DMS 273 treated with DMSO at 0.1 percent for 48 hours (cell line): ENCODE measurements at regions not wholly inside any gene's neighbourhood (a gene's known extent, or its start where the extent isn't known, plus 50 kb on each side); places are given as distances from the start of the nearest gene placed in this dataset.
"Not testable (repeated sequence)": the region's sequence is repeated elsewhere in the genome, so short reads cannot be mapped to it uniquely, and the experiment has no call there.

Experiments used
- DNase-seq: peaks from one replicate; lab custom pipeline; 2025; lab: John Stamatoyannopoulos, UW

- no peak for DNase-seq
These were observed 233.6 kb upstream of the SEMA3E start for GRCh38 chr7:83882551-83882950.

GRCh38 chr7:83879063-83879462 is 230.1 kb upstream of the SEMA3E start:
- DNase-seq, result no peak

- no peak for DNase-seq
These were observed 229.7 kb upstream of the SEMA3E start for GRCh38 chr7:83878614-83879013.

- no peak for DNase-seq
These were observed 227.7 kb upstream of the SEMA3E start for GRCh38 chr7:83876593-83876992.

GRCh38 chr7:83873459-83873858 is 224.5 kb upstream of the SEMA3E start:
- DNase-seq, result no peak

DNA sequence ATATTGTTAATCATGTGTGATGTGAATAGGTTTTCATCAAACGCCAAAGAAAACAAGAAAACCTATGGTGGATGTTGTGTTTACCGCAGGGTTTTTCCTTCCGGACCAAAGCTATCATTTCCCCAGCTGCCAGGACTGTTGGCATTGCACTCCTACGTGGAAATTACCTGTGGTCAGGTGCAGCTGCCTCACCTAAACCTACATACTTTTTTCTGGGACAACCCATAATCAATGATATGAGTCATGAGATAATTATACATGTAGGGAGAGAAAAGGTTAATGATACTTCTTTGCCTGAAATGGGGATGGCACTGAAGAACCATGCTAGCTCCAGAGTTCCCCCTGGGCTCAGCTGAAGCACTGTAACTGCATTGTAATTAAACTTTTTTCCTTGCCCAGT is 223.6 kb upstream of the SEMA3E start:
- DNase-seq, result no peak

DNA sequence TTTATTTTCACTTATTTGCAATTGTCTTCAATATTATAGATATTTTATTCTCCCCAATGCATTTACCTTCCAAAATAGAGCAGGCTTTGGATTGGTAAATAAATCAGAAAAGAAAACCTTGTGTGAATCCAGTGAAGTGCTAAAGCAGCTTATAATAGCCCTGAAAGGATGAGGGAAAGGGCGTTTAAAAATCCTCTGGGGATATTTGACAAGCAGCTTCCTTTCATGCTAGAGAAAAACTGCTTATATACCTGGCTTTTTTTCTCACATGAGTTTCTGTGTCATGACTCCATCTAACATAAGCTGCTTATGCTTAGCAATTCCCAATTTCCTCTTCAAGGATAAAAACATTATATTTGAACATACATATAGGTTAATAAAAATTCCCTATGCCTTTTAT is 221.6 kb upstream of the SEMA3E start:
- DNase-seq, result no peak

- no peak for DNase-seq
These were observed 217.6 kb upstream of the SEMA3E start for GRCh38 chr7:83866582-83866981.

- no peak for DNase-seq
These were observed 215.6 kb upstream of the SEMA3E start for GRCh38 chr7:83864551-83864950.

GRCh38 chr7:83863906-83864305 is 215.0 kb upstream of the SEMA3E start:
- no peak for DNase-seq

- no peak for DNase-seq
These were observed 212.9 kb upstream of the SEMA3E start for GRCh38 chr7:83861876-83862275.

- no peak for DNase-seq
These were observed 210.9 kb upstream of the SEMA3E start for GRCh38 chr7:83859827-83860226.

DNA sequence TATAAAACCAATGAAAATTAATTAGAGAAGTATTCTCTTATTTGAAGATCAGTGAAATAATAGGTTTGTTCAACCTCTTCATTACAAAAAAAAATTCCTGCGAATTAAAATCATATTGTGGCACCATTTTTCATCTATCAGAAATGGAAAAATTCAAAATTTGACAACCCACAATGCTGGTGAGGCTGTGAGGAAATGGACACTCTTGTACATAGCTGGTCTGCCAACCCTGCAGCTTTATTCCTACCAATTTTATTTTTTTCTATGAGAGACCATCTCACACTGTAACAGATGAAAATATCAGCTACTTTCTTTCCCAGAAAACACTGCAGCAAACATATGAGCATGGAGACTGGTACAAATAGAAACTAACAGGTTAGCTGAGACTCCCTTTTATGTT is 208.8 kb upstream of the SEMA3E start:
- no peak for DNase-seq

DNA sequence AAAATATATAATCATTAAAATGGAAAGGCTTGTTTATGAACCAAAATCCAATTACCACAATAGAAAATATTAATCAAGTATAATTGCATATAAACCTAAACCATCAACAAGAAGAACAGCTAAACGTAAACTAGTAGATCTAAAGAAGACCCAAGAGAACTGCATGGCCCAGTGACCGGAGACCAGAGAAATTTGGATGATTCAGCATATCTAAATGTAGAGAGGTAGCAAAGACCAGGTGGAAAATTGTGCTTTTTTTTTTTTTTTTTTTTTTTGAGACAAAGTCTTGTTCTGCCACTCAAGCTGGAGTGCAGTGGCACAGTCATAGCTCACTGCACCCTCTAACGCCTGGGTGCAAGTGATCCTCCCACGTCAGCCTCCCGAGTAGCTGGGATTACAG is 207.2 kb upstream of the SEMA3E start:
- no peak for DNase-seq

DNA sequence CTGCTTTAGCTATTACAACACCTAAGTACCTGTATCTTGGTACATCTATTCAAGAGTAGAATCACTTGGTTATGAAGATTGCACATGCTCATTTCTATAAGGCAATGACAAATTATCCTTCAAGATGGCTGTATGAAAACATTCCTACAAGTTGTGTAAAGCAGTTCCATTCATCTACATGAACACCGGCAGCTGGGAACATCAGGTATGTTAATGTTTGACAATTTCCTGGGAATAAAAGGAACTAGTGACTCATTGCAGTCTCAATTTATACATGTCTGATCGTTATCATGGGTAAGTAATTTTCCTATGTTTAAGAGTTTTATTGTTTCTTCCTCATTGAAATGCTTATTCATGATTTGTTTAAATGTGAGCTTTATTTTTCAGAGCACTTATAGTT is 203.2 kb upstream of the SEMA3E start:
- DNase-seq, result no peak

- no peak for DNase-seq
These were observed 202.6 kb upstream of the SEMA3E start for GRCh38 chr7:83851551-83851950.

DNA sequence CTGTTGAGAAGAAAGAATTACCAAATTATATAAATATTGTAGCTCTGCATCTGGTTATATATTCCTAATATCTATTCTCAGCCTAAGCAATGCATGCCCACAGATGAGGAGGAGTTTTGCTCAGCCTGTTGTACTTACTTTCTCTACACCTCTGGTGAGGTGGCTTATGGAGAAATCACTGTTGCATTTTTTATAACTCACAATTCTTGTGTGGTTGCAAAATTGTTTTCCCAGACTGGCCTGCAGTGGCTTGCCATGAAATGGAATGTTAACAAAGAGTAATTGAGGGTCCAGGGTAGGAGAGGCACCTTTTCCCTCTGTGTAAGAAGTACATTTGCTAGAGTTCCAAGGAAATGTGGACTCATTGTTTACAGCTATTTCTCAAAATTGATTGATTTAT is 202.0 kb upstream of the SEMA3E start:
- no peak for DNase-seq

DNA sequence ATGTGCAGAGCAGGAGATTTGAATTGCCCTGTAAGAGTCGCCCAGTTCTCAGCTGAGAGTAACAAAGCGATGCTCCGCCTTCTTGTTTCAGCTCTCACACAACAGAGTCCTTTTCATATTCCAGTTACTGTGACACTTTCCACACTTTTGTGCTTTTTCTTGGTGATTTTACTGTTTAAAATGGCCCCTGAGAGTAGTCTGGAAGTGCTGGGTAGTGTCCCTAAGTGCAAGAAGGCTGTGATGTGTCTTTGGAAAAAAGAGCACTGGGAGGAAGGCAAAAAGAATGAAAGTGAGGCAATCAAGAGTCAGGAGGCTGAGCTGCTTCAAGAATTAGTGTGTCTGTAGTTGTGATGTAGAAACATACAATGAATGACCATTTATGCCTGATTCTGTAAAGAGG is 201.2 kb upstream of the SEMA3E start:
- DNase-seq, result no peak

- no peak for DNase-seq
These were observed 200.2 kb upstream of the SEMA3E start for GRCh38 chr7:83849131-83849530.

- DNase-seq, result no peak
These were observed 194.0 kb upstream of the SEMA3E start for GRCh38 chr7:83842894-83843293.

- no peak for DNase-seq
These were observed 188.7 kb upstream of the SEMA3E start for GRCh38 chr7:83837683-83838082.

- no peak for DNase-seq
These were observed 187.1 kb upstream of the SEMA3E start for GRCh38 chr7:83836028-83836427.

DNA sequence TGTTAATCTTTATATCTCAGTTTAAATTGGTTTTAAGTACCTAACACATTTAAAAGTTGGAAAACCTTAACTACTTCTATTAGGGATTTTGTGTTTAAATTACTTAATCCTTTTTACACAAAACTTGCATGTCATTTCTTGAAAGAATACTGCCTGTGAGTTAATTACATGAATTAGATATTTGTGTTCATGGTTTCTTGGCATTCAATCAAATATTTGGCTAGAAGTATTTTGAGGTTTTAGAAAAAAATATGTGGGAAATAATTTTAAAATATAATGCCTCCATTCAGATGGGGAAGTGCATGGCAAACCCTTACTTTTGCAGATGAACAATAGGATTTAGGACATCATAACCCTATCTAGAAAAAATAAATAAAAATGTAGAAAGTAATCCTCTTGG is 186.5 kb upstream of the SEMA3E start:
- no peak for DNase-seq

DNA sequence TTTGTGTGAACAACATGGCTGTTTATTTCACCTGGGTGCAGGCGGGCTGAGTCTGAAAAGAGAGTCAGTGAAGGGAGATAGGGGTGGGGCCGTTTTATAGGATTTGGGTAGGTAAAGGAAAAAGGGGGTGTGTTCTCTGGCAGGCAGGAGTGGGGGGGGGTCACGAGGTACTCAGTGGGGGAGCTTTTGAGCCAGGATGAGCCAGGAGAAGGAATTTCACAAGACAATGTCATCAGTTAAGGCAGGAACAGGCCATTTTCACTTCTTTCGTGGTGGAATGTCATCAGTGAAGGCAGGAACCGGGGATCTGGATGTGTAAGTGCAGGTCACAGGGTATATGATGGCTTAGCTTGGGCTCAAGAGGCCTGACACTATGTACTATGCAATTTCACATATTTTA is 184.8 kb upstream of the SEMA3E start:
- not testable (repeated sequence) for DNase-seq

DNA sequence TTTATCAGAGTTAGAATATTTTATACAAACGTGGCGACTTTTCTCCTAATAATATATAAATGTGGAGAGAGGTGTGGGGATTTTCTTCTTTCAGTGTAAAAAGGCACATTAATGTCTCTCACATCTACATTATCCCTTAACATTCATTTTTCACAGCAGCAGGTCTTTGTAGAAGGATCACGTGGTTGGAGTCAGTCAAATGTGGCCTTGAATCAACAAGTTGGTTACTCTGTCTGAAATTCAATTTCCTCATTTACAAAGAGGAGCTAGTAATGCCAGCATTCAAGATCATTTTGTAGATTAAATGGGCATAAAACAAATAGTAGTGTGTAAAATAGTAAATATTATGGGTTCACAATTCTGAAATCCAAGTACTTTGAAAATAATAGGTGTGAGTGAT is 183.1 kb upstream of the SEMA3E start:
- no peak for DNase-seq
